ENCODE measurements at regions not wholly inside any gene's neighbourhood (a gene's known extent, or its start where the extent isn't known, plus 50 kb on each side); places are given as distances from the start of the nearest gene placed in this dataset.

GRCh38 chr9:90037146-90037797 lies 432.5 kb downstream of the GADD45G start:
- Histone ChIP-seq H3K9ac (ENCODE audit: control insufficient read depth, insufficient read depth, low read length) (no peak overlapping the region), H3K4me1 (ENCODE audit: control insufficient read depth, insufficient read depth, low read length) (no peaks in the 10 kb centered on the region), H3K4me3 (no peak overlapping the region), H3K27me3 (replicated peaks in 1 of 2; ENCODE audit: control insufficient read depth in 2 of 2, insufficient read depth in 2 of 2, low read length in 1 of 2) (no peaks in the 10 kb centered on the region), H3K27ac (ENCODE audit: control insufficient read depth, insufficient read depth) (no peak overlapping the region), H3K4me2 (ENCODE audit: control insufficient read depth, insufficient read depth) (no peak overlapping the region), H3K9me3 (replicated peaks; ENCODE audit: control insufficient read depth, insufficient read depth, low read length) (no peaks in the 10 kb centered on the region), H3K36me3 (ENCODE audit: control insufficient read depth in 2 of 2, insufficient read depth in 2 of 2, low read length in 1 of 2) (no peaks in the 10 kb centered on the region), H4K20me1 (ENCODE audit: control insufficient read depth, insufficient read depth) (no peaks in the 10 kb centered on the region), H3K79me2 (ENCODE audit: control insufficient read depth, insufficient read depth, low read length) (no peaks in the 10 kb centered on the region), H2AFZ (ENCODE audit: control insufficient read depth, low read depth, low read length) (no peak overlapping the region)
- DNase-seq (ENCODE audit: low read depth, low spot score) (no peak), FAIRE-seq (no peak), ATAC-seq (no peak)
- ChIA-PET CTCF (no interaction called here), POLR2A (no interaction called here), RAD21 (ENCODE audit: unreplicated experiment) (no interaction called here), SMC1A (ENCODE audit: uncharacterized antibody, unreplicated experiment) (no interaction called here)
- 58% methylated on average over 11 of the region's 11 CpGs for WGBS (ENCODE audit: insufficient coverage, insufficient replicate concordance, low lambda C conversion rate, missing lambda C conversion rate)
- intact Hi-C loops (cut with micrococcal nuclease; ENCODE audit: unreplicated experiment), result no loop called here
- in situ Hi-C loops (cut with MboI), result no loop called here
- BruUV-seq (replicated peaks), result no TSS peak
- TF ChIP-seq ZZZ3 (IDR thresholded peaks at IDR 0.05; ENCODE audit: control insufficient read depth, insufficient read length, low read depth) (no peak), NFXL1 (IDR thresholded peaks at IDR 0.05; ENCODE audit: borderline replicate concordance) (no peak), PML (IDR thresholded peaks at IDR 0.05; ENCODE audit: low read length) (no peak), PBX3 (IDR thresholded peaks at IDR 0.05; ENCODE audit: insufficient replicate concordance, low read depth, low read length) (no peak), REST (IDR thresholded peaks at IDR 0.05; ENCODE audit: low read depth, low read length) (no peak), CHD2 (IDR thresholded peaks at IDR 0.05; ENCODE audit: borderline replicate concordance, low read depth, low read length) (no peak), MLLT1 (IDR thresholded peaks at IDR 0.05) (no peak), ZNF207 (IDR thresholded peaks at IDR 0.05; ENCODE audit: borderline replicate concordance) (no peak), SKIL (IDR thresholded peaks at IDR 0.05; ENCODE audit: low read depth, poor library complexity, severe bottlenecking) (no peak), PRDM15 (CRISPR knock-in tag; IDR thresholded peaks at IDR 0.05) (no peak)
